ENCODE measurements at regions not wholly inside any gene's neighbourhood (a gene's known extent, or its start where the extent isn't known, plus 50 kb on each side); places are given as distances from the start of the nearest gene placed in this dataset.

DNA sequence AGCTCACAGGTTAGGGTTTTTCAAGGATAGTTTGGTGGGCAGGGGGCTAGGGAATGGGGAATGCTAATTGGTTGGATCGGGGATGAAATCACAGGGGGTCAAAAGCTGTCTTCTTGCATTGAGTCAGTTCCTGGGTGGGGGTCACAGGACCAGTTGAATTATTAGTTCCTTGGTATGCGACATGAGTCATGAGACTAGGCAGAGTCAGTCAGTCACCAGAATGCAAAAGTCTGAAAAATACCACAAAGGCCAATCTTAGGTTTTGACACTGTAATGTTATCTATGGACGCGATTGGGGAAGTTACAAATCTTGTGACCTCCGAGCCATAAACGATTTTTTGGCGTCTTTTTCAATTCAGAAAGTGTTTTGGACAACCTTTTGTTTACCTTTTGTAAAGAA lies 101.2 kb downstream of the ZNF519 start:
- DNase-seq = no peak

DNA sequence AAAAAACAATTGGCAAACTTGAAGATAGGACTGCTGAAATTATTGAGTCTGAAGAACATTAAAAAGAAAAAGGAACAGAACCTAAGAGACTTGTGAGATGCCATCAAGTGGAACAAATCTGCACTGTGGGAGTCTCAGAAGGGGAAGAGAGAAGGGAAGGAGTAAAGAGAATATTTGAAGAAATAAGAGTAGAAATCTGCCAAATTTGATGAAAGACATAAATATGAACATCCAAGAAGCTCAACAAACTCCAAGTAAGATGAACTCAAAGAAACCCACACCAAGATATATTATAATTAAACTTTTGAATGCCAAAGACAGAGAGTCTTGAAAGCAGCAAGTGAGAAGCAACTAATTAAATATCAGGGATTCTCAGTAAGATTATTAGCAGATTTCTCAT lies 102.7 kb downstream of the ZNF519 start:
- DNase-seq = no peak

DNA sequence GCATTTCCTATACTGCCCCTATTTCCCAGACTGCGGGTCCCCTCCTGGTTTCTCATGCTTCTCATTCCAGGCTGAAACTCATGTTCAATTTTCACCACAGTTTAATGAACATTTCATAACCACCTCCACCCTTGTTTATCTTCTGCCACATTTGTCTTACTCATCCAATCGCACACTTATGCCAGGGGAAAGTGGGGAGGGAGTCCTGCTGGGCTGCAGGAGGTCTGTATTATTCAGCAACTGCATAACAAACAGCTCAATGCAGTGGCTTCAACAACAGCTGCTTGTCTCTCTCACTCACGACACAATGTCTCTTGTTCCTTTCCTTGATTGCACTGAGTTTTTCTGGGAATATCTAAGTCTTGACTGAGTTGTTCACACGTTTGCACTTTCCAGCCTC lies 106.0 kb downstream of the ZNF519 start:
- no peak for DNase-seq

DNA sequence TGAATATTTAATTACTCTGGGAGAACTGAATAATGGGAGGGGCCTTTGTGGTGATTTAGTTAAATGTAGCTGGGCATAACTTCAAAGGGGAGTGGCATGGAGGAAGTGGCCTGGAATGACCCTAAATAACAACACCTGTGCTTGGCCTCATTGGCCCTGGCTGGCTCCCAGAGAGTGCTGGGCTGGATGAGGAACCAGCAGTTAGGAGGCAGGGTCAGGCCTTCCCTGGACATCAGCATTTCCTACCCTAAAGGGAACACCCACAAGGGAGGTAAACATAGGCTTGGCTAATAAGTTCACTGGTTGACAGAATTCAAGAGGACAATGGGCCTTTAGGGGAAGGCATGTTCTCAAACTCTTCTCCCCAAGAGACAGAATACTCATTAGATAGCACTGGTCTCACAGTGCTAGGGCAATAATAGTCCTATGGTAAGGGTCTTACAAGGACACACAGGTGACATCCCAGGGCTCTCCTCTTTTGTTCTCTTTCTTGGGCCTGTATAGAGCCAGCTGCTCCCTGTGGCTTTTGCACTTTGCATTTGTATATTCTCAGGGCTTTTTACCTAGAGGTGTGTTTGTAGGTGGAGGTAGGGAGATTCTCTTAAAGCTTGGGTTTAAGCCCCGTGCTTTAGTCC lies 106.8 kb downstream of the ZNF519 start:
- DNase-seq = no peak

DNA sequence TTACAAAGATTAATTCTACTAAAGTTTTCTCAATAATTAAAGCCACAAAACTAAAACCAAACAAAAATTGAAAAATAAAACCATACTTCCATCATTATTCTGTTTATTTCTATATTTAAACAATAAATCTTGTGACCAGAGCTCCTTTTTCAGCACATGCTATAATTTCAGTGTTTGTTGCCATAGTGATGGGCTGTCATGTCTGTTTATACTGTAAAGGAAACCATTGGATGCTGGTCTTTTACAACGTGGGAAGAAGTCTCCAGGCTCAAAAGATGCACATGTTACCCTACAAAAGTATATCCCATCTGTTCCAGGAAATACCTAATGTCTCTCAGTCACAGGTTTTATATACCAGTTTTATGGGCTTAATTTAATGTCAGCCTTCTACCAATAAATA lies 100.1 kb upstream of the MC2R start:
- DNase-seq = no peak

DNA sequence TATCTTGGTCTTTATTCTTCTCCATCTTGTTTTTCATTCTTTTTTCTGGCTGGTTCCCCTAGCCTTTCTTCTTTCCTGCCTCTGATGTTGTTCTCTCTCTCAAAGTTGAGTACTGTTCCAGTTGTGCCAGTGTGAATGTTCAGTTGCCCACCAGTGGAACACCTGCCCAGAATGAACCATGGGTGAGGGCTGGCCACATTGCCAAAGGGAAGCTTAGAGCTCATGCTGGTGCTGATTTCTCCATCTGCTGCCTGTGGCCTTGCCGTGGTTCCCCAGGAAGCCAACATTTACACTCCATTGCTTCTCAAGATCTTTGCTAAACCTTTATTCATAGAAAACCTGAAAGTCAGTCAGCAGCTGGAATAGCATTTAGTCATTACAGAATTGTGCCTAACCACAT lies 99.1 kb upstream of the MC2R start:
- DNase-seq = no peak

DNA sequence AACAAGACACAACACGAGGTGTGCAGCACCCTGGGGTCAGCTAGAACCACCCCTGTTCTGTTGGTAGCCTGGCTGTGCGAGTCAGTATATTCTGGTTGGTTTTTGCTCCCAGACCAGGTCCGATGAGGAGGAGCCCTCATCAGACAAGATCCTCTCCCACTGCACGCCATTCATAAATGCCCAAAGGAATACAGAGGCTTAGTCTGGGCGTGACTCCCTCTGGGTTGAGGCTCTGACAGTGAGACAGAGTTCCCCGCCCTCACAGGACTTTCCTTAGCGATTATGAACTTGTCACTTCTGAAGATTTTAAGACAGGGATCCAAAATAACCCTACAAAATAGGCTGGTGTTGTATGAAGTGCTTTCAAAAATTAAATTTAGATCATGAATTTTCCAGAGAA lies 85.5 kb upstream of the MC2R start:
- DNase-seq = no peak

DNA sequence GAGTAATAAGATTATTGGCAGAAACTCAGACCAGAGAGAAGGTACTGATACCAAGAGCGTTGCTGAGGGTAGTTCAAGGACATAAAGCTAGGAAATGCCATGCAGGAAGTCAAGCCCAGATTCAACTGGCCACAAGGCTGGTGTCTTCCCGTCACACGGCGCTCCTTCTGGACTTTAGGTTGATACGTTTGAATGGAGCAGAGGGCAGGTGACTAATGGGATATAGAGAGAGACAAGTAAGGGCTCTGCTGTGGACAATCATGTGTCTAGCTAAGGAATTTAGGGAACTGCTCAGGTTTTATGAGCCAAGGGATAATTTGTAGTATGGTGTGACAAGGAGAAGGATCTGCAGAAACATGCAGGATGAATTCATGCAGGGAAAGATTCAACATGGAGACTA lies 83.9 kb upstream of the MC2R start:
- DNase-seq = no peak

DNA sequence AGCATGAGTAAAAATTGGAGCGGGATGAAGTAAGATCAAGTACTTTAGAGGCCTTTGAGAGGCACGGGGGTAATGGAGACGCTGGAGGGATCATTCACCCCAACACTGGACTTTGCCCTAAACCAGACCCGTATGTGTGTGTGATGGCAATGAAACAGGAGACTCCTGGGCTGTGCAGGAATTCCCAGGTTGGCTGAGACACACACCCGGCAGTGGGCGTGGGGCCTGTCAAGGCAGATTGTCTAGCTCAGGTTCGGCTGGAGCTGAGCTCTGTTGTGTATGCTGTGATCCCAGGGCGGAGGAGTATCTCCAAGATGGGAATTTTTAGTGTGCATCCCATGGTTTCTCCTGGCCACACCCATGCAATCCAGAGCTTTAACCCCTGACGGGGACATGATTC lies 83.2 kb upstream of the MC2R start:
- no peak for DNase-seq

DNA sequence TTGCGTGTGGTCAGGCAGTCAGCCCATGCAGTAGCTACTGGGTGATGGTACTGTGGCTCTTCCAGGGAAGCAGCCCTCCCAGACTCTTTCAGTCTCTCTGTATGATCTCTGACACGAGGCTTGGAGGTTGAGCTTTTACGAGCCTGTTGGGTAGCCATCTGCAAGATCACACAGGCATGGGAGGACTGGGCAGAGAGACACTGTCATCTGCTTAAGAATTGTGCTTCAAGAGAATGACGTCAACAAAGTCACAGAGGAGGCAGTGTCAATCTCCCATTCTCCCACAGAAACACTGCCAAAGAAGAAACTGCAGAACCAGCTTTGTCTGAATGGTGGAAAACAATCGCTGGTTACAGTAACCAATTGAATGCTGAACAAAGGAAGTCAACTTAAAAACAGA lies 78.4 kb upstream of the MC2R start:
- DNase-seq = no peak

DNA sequence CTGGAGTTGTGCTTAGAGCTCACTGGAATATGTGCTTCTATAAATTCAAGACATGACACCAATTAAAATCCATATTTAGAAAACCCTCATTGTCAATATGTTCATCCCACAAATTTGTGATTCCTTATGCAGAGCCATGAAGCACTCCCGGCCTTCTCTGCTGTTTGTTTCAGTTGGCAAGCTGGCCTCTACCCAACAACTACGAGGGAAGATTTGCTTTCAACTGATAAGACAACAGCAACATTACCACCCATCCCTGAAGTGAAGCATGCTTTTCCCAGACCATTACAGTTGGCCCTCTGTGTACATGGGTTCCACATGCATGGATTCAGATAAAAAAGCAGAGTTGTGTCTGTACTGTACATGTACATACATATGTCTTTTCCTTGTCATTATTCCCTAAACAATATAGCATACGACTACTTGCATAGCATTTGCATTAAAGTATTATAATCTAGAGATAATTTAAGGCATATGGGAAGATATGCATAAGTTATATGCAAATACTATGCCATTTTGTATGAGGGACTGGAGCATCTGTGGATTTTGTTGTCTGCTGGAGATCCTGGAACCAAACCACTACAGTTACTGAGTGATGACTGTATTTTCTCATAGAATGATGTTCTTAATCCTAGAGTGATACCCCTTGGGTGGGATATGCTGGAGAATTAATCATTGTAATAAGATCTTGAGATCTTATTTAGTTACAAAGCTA lies 77.6 kb upstream of the MC2R start:
- DNase-seq = no peak

DNA sequence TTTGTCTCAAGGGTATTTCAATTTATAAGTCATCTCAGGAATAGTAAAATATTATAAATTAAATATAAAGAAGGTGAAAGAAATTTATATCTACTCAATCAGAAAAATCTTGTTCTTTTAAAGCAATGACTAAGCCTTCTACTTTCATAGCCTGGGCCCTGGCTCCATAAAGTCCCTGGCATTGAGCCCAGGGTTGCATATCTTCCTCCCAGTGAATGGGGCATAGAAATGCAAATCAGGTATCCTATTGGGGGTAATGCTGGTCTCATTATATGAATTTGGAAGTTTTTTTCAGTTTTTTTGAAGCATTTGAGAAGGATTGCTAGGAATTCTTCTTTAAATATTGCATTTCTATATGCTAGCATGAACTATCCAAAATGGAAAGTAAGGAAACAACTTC lies 73.9 kb upstream of the MC2R start:
- DNase-seq = no peak

DNA sequence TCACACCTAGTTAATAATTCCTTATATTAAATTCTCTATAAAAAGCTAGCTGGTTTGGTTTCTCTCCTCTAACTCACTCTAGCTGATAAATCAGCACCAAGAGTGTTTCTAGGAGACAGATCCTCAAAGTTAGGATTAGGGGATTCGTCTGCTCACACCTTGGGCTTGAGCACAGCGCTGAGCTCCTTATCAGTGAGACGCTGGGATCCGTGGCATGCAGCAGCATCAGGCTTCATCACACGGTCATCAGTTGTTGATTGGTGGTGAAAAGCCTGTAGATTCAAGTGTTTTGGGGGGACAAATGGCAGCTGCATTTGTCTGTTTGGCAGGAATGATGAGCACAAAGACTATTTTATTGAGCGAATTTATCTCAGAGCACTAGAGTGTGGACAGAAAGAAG lies 72.6 kb upstream of the MC2R start:
- no peak for DNase-seq

DNA sequence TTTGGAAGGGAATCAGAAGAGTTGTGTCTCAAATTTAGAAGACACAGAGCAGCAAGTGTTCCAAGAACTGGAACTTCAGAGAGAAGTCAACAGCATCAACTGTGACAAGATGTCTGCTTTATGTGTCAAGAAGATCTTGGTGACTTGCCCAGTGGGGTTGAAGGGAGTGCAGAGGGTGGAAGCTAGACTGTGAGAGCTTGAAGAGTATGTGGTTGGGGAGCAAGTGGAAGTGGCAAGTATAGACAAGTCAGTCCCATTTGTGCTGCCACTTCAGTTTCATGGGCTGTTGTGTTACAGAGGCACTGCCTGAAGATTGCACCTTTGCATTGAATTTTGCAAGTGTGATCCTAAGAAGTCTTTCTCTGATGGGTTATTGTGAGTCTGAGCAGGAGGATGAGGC lies 68.7 kb upstream of the MC2R start:
- DNase-seq = no peak

DNA sequence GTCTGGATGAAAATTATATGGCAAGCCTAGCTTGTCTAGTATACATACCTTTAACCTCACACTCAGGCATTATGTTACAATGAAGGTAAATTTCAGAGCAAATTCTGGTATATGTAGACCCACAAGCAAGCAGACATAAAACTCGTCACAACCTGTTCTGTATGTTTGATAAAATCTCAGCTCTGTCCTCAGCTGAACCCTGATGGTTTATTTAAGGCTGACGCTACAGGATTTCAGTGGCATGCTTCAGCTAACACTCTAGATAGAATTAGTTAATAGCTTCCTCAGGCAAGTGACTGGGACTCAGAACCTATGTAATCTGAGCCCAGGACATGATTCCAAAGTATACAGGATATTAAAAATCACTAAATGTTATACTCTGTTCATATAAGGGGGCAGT lies 68.2 kb upstream of the MC2R start:
- no peak for DNase-seq

DNA sequence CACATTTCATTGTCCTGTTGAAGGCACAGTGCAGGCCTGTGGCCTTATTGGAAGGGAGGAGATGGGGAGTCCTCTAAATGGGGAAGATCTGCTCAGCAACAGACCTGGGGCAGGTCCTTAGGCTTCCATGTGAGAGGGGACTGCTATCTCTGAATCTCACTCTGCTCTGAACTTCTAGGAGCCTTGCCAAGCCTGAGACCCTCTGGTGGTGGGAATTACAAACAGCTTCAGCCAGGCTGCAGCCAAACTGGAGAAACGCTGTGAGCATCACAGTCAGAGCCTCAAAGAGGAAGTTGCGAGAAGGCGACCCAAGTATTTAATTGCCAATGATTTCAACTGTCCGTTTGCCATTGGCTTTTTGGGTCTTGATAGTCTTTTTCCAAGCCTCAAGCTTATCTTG lies 66.8 kb upstream of the MC2R start:
- peak; percentile 35 to 53 for DNase-seq

DNA sequence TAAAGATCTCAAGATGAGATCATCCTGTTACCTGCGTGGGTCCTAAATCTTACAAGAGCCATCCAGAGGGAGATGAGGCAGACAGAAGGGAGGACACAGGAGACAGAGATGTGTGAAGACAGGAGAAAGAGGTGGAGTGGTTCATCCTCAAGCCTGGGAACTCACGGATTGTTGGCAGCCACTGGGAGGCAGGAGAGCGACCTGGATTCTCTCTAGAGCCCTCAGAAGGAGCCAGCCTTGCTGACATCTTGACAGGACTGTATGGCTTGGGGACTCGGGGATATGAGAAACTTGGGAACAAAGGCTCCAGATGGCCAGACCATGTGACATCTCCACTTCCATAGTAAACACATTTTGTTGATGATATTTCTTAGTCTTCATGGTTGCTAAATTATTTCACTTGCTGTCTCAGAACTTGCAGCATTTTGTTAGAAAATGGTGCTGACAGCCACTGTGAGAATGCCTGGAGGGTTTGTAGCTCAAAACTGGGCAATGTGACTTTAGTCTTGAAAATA lies 57.8 kb upstream of the MC2R start:
- DNase-seq = no peak
